ENCODE measurements at regions not wholly inside any gene's neighbourhood (a gene's known extent, or its start where the extent isn't known, plus 50 kb on each side); places are given as distances from the start of the nearest gene placed in this dataset.

DNA sequence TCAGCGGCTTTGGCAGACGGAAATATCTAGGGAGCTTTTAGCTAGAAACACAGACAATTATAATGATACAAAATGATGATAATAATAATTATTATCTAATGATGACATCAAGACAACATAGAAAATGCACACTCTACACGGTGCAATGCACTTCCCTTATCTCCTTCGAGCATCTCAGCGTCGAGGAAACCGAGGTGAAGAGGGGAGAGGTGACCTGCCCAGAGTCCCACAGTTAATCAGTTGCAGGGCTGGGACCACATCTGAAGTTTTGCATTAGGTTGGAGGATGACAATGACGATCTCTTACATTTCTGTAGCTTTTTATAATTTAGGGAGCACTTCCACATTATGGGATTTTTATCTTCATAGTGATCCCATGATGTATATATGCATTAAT, 130.2 kb downstream of the PAPOLA start:
- TF ChIP-seq CTCF (conservative IDR thresholded peaks at IDR 0.05; ENCODE audit: low read depth in 2 of 2) (no peak), CREB1 (CRISPR knock-in tag; IDR thresholded peaks at IDR 0.05; ENCODE audit: low read depth) (no peak), EZH2phosphoT487 (IDR thresholded peaks at IDR 0.05; ENCODE audit: unreplicated experiment) (no peak), JUNB (IDR thresholded peaks at IDR 0.05; ENCODE audit: unreplicated experiment) (no peak), POLR2AphosphoS5 (IDR thresholded peaks at IDR 0.05; ENCODE audit: low read depth) (no peak), EZH2 (IDR thresholded peaks at IDR 0.05; ENCODE audit: low read depth, unreplicated experiment) (no peak), NANOG (IDR thresholded peaks at IDR 0.05; ENCODE audit: borderline replicate concordance) (no peak)
- TF ChIP-seq, protein P1, sequence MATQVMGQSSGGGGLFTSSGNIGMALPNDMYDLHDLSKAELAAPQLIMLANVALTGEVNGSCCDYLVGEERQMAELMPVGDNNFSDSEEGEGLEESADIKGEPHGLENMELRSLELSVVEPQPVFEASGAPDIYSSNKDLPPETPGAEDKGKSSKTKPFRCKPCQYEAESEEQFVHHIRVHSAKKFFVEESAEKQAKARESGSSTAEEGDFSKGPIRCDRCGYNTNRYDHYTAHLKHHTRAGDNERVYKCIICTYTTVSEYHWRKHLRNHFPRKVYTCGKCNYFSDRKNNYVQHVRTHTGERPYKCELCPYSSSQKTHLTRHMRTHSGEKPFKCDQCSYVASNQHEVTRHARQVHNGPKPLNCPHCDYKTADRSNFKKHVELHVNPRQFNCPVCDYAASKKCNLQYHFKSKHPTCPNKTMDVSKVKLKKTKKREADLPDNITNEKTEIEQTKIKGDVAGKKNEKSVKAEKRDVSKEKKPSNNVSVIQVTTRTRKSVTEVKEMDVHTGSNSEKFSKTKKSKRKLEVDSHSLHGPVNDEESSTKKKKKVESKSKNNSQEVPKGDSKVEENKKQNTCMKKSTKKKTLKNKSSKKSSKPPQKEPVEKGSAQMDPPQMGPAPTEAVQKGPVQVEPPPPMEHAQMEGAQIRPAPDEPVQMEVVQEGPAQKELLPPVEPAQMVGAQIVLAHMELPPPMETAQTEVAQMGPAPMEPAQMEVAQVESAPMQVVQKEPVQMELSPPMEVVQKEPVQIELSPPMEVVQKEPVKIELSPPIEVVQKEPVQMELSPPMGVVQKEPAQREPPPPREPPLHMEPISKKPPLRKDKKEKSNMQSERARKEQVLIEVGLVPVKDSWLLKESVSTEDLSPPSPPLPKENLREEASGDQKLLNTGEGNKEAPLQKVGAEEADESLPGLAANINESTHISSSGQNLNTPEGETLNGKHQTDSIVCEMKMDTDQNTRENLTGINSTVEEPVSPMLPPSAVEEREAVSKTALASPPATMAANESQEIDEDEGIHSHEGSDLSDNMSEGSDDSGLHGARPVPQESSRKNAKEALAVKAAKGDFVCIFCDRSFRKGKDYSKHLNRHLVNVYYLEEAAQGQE (IDR thresholded peaks at IDR 0.05; ENCODE audit: unreplicated experiment), result no peak

Data from GM23338 (cell line).